GM23338 (cell line): ENCODE measurements at regions not wholly inside any gene's neighbourhood (a gene's known extent, or its start where the extent isn't known, plus 50 kb on each side); places are given as distances from the start of the nearest gene placed in this dataset.
A peak's percentile ranks its signal among the peaks of the same experiment; 100 is the strongest.

Experiments used
- CREB1 ChIP-seq: fragments of 250-450 bp; sonication (Bioruptor Pico); IDR thresholded peaks from 2 replicates; pipeline ENCODE4 v1.5.0; 2020; ENCODE audit warnings: low read depth, mild to moderate bottlenecking, moderate library complexity
- EZH2 ChIP-seq: fragments of 200-600 bp; sonication (generic); IDR thresholded peaks from one replicate; pipeline ENCODE4 v1.8.0; 2017; ENCODE audit warnings: antibody characterized with exemption, mild to moderate bottlenecking, low read depth; ENCODE audit not compliant: unreplicated experiment
- EZH2phosphoT487 ChIP-seq: fragments of 200-600 bp; sonication (generic); IDR thresholded peaks from one replicate; pipeline ENCODE4 v1.8.1; 2018; ENCODE audit warnings: antibody characterized with exemption; ENCODE audit not compliant: unreplicated experiment
- POLR2AphosphoS5 ChIP-seq: IDR thresholded peaks from 2 replicates; pipeline ENCODE4 v1.6.1; 2016; ENCODE audit warnings: antibody characterized with exemption, low read depth
- ZNF114 ChIP-seq: fragments of 250-450 bp; sonication (Bioruptor Pico); IDR thresholded peaks from 2 replicates; pipeline ENCODE4 v1.5.0; 2020; ENCODE audit warnings: mild to moderate bottlenecking, moderate library complexity
- TF ChIP-seq, protein P1 (sequence below), 2 experiments: fragments of 200-600 bp in 1 of 2; sonication (generic) in 1 of 2; conservative IDR thresholded peaks; 2 replicates each; pipeline versions ENCODE4 v1.5.1 to v1.6.1; 2016 to 2017; ENCODE audit warnings: antibody characterized with exemption in 2 of 2, low read depth in 2 of 2, mild to moderate bottlenecking in 2 of 2, moderate library complexity in 1 of 2
- TF ChIP-seq, protein P2 (sequence below): IDR thresholded peaks from one replicate; pipeline ENCODE4 v1.6.1; 2018; ENCODE audit warnings: antibody characterized with exemption; ENCODE audit not compliant: unreplicated experiment

DNA sequence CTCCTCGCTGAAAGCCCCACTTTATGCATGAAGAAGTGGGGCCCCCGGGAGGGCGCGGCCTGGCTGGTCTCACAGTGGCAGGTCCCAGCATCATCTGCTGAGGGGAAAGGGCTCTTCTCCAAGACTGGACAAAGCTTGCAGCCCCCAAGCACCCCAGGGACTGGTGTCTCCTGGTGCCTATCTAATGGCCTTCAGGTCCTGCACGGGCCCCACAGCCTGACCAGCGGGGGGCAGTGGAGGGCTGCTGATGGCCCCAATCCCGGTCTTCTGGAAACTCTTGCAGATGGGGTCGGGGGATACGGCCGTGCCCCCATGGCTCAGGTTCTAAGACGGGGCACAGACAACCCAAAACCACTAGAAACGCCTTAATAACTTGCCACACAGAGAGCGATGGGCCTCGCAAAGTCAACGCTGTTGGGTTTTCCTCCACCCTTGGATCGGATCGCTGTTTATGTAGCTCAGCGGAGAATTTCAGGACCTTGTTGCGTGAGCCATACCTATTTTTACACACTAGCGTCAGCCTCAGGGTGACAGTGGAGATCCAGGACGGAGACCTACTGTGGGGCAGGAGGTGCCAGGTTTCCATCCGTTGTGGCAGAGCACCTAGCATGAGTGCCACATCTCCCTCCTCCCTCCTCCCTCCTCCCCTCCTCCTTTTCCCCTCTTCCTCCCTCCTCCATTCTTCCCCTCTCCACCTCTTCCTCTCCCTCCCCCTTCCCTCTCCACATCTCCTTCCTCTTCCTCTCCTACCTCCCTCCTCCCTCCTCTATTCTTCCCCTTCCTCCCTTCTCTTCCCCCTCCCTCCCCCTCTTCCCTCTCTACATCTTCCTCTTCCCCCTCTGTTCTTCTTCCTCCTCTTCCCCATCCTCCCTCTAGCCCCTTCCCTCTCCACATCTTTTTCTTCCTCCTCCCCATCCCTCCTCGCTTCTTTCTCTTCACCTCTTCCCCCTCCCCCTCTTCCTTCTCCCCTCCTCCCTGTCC, 79.3 kb upstream of the ALDH1L1 start:
- TF ChIP-seq, protein P1, sequence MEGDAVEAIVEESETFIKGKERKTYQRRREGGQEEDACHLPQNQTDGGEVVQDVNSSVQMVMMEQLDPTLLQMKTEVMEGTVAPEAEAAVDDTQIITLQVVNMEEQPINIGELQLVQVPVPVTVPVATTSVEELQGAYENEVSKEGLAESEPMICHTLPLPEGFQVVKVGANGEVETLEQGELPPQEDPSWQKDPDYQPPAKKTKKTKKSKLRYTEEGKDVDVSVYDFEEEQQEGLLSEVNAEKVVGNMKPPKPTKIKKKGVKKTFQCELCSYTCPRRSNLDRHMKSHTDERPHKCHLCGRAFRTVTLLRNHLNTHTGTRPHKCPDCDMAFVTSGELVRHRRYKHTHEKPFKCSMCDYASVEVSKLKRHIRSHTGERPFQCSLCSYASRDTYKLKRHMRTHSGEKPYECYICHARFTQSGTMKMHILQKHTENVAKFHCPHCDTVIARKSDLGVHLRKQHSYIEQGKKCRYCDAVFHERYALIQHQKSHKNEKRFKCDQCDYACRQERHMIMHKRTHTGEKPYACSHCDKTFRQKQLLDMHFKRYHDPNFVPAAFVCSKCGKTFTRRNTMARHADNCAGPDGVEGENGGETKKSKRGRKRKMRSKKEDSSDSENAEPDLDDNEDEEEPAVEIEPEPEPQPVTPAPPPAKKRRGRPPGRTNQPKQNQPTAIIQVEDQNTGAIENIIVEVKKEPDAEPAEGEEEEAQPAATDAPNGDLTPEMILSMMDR (conservative IDR thresholded peaks at IDR 0.05; ENCODE audit: low read depth in 2 of 2): peak; percentile 66 to 85
- TF ChIP-seq EZH2 (no peak), EZH2phosphoT487 (no peak), POLR2AphosphoS5 (no peak), CREB1 (CRISPR knock-in tag) (no peak), ZNF114 (0 out of 2 replicates have a peak, but pooled peaks have one; percentile 28)
- TF ChIP-seq, protein P2, sequence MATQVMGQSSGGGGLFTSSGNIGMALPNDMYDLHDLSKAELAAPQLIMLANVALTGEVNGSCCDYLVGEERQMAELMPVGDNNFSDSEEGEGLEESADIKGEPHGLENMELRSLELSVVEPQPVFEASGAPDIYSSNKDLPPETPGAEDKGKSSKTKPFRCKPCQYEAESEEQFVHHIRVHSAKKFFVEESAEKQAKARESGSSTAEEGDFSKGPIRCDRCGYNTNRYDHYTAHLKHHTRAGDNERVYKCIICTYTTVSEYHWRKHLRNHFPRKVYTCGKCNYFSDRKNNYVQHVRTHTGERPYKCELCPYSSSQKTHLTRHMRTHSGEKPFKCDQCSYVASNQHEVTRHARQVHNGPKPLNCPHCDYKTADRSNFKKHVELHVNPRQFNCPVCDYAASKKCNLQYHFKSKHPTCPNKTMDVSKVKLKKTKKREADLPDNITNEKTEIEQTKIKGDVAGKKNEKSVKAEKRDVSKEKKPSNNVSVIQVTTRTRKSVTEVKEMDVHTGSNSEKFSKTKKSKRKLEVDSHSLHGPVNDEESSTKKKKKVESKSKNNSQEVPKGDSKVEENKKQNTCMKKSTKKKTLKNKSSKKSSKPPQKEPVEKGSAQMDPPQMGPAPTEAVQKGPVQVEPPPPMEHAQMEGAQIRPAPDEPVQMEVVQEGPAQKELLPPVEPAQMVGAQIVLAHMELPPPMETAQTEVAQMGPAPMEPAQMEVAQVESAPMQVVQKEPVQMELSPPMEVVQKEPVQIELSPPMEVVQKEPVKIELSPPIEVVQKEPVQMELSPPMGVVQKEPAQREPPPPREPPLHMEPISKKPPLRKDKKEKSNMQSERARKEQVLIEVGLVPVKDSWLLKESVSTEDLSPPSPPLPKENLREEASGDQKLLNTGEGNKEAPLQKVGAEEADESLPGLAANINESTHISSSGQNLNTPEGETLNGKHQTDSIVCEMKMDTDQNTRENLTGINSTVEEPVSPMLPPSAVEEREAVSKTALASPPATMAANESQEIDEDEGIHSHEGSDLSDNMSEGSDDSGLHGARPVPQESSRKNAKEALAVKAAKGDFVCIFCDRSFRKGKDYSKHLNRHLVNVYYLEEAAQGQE: no peak
